H1 (cell line): ENCODE measurements at regions not wholly inside any gene's neighbourhood (a gene's known extent, or its start where the extent isn't known, plus 50 kb on each side); places are given as distances from the start of the nearest gene placed in this dataset.

Source experiments
- BCL11A ChIP-seq, 2 experiments: IDR thresholded peaks; one replicate each; pipeline ENCODE4 v1.6.1; 2011; ENCODE audit warnings: low read depth in 2 of 2, low read length in 2 of 2, mild to moderate bottlenecking in 2 of 2
- CBX8 ChIP-seq: fragments of 300-800, 300-1000 bp; sonication (generic); IDR thresholded peaks from 2 replicates; pipeline ENCODE4 v1.7.1; 2016; ENCODE audit warnings: low read depth, low read length, borderline replicate concordance
- CHD1 ChIP-seq: IDR thresholded peaks from 2 replicates; pipeline ENCODE4 v1.6.1; 2012; ENCODE audit warnings: low read depth, low read length, improper control_type of control experiment
- CTCF ChIP-seq, 3 experiments: IDR thresholded peaks; 1 replicate in 2 of 3; 2 replicates in 1 of 3; pipeline versions ENCODE4 v1.5.1 to v1.6.1; 2011; ENCODE audit warnings: low read length in 3 of 3, mild to moderate bottlenecking in 3 of 3, inconsistent platforms in 2 of 3, low read depth in 1 of 3, moderate library complexity in 1 of 3; ENCODE audit not compliant: insufficient read depth in 1 of 3; ENCODE audit errors: control extremely low read depth in 1 of 3
- MAFK ChIP-seq: IDR thresholded peaks from 2 replicates; pipeline ENCODE4 v1.6.1; 2012; ENCODE audit warnings: low read depth, mild to moderate bottlenecking, improper control_type of control experiment, low read length
- POLR2AphosphoS5 ChIP-seq: IDR thresholded peaks from 2 replicates; pipeline ENCODE4 v1.6.1; 2011; ENCODE audit warnings: low read depth, low read length
- TAF1 ChIP-seq: IDR thresholded peaks from 2 replicates; pipeline ENCODE4 v1.6.1; 2011; ENCODE audit warnings: mild to moderate bottlenecking, low read depth, low read length
- TEAD4 ChIP-seq: IDR thresholded peaks from 2 replicates; pipeline ENCODE4 v1.6.1; 2012; ENCODE audit warnings: low read depth, low read length, inconsistent platforms, mixed read lengths

GRCh38 chr7:89966067-89966664, 188.1 kb upstream of the STEAP1 start:
- TF ChIP-seq TEAD4 (no peak), CHD1 (no peak), MAFK (no peak), TAF1 (no peak), POLR2AphosphoS5 (no peak), CTCF (IDR thresholded peaks at IDR 0.05; ENCODE audit: control extremely low read depth in 1 of 3, insufficient read depth in 1 of 3, low read depth in 1 of 3, low read length in 3 of 3) (no peak), BCL11A (IDR thresholded peaks at IDR 0.05; ENCODE audit: low read depth in 2 of 2, low read length in 2 of 2) (no peak), CBX8 (no peak)
